Gastrocnemius medialis (tissue), 4 donors: ENCODE measurements at regions not wholly inside any gene's neighbourhood (a gene's known extent, or its start where the extent isn't known, plus 50 kb on each side); places are given as distances from the start of the nearest gene placed in this dataset.

Source experiments
- ATAC-seq, 2 donors: fragments of 150-250 bp; one replicate each; pipeline ENCODE4 v1.9.1; 2016
- DNase-seq, 2 donors: peaks; one replicate each; pipeline ENCODE4 v3.0.0-alpha.2; 2019
- H3K27ac ChIP-seq, 4 donors: fragments of 200-600 bp; sonication (generic); 1 replicate in 1 of 4; 2 replicates in 3 of 4; pipeline ENCODE4 v1.5.1; 2016 to 2018; ENCODE audit warnings: mild to moderate bottlenecking in 2 of 4, moderate library complexity in 1 of 4
- H3K27me3 ChIP-seq, 3 donors: fragments of 200-600 bp; sonication (generic) in 2 of 3; 1 replicate in 1 of 3; 2 replicates in 2 of 3; pipeline versions ENCODE4 v1.5.1 to v1.6.0; 2016 to 2019; ENCODE audit warnings: mild to moderate bottlenecking in 1 of 3, moderate library complexity in 1 of 3
- H3K36me3 ChIP-seq, 2 donors: fragments of 200-600 bp; sonication (generic) in 1 of 2; one replicate each; pipeline ENCODE4 v1.5.1; 2017 to 2018
- H3K4me1 ChIP-seq, 2 donors: fragments of 200-600 bp; sonication (generic) in 1 of 2; one replicate each; pipeline ENCODE4 v1.5.1; 2016 to 2017; ENCODE audit warnings: mild to moderate bottlenecking in 2 of 2
- H3K4me3 ChIP-seq, 4 donors: fragments of 200-600 bp; sonication (generic) in 3 of 4; 1 replicate in 1 of 4; 2 replicates in 3 of 4; pipeline ENCODE4 v1.5.1; 2016 to 2019; ENCODE audit warnings: mild to moderate bottlenecking in 2 of 4
- H3K9me3 ChIP-seq, 3 donors: fragments of 200-600 bp; sonication (generic) in 2 of 3; 1 replicate in 1 of 3; 2 replicates in 2 of 3; pipeline ENCODE4 v1.5.1; 2016 to 2019
- CTCF ChIP-seq, 5 experiments: fragments of 450-650 bp in 3 of 5; fragments of 200-600 bp in 2 of 5; sonication (generic) in 2 of 5; IDR thresholded peaks in 4 of 5; conservative IDR thresholded peaks in 1 of 5; 1 replicate in 4 of 5; 2 replicates in 1 of 5; pipeline ENCODE4 v1.5.1; 2016 to 2019; ENCODE audit warnings: antibody characterized with exemption in 5 of 5, mild to moderate bottlenecking in 3 of 5, moderate library complexity in 3 of 5
- POLR2A ChIP-seq, 2 donors: fragments of 450-650 bp; IDR thresholded peaks; one replicate each; pipeline ENCODE4 v1.6.1; 2017; ENCODE audit warnings: antibody characterized with exemption in 2 of 2, mild to moderate bottlenecking in 2 of 2, moderate library complexity in 2 of 2
- in situ Hi-C, 4 donors: fragments of 200-750 bp; cut with MboI; loops; one replicate each; pipeline versions ENCODE4 v1.15.0 to v1.8.0; 2017; ENCODE audit warnings: low sequenced_read_pairs in 4 of 4
- intact Hi-C: fragments of 100-400 bp; cut with DNase I; formaldehyde crosslinking; loops from one replicate; pipeline ENCODE4 v1.15.1; 2023; ENCODE audit warnings: low total_unique reads

- Histone ChIP-seq H3K4me3 (no peak overlapping the region), H3K36me3 (no peaks in the 10 kb centered on the region), H3K27me3 (no peaks in the 10 kb centered on the region), H3K27ac (peak overlapping the region in 1 of 4 donors; percentile 33), H3K4me1 (no peaks in the 10 kb centered on the region), H3K9me3 (no peaks in the 10 kb centered on the region)
- TF ChIP-seq CTCF (IDR thresholded peaks at IDR 0.05 in 4 of 5, conservative IDR thresholded peaks at IDR 0.05 in 1 of 5) = no peak
- TF ChIP-seq POLR2A (IDR thresholded peaks at IDR 0.05) = no peak
- no peak for ATAC-seq
- no peak for DNase-seq
- in situ Hi-C loops = no loop called here
- intact Hi-C loops = no loop called here
These were observed 108.2 kb upstream of the FAM9C start for GRCh38 chrX:13152518-13153185.

- DNase-seq = no peak
- Histone ChIP-seq H3K9me3 (no peaks in the 10 kb centered on the region), H3K4me3 (no peak overlapping the region), H3K27ac (peak overlapping the region; percentile 33 to 64 (median 58)), H3K36me3 (no peaks in the 10 kb centered on the region), H3K27me3 (no peaks in the 10 kb centered on the region), H3K4me1 (no peaks in the 10 kb centered on the region)
- TF ChIP-seq POLR2A (IDR thresholded peaks at IDR 0.05) (no peak), CTCF (IDR thresholded peaks at IDR 0.05 in 4 of 5, conservative IDR thresholded peaks at IDR 0.05 in 1 of 5) (no peak)
- intact Hi-C loops (no loop called here), in situ Hi-C loops (no loop called here)
- no peak for ATAC-seq
These were observed 107.6 kb upstream of the FAM9C start for GRCh38 chrX:13151828-13152517.

DNA sequence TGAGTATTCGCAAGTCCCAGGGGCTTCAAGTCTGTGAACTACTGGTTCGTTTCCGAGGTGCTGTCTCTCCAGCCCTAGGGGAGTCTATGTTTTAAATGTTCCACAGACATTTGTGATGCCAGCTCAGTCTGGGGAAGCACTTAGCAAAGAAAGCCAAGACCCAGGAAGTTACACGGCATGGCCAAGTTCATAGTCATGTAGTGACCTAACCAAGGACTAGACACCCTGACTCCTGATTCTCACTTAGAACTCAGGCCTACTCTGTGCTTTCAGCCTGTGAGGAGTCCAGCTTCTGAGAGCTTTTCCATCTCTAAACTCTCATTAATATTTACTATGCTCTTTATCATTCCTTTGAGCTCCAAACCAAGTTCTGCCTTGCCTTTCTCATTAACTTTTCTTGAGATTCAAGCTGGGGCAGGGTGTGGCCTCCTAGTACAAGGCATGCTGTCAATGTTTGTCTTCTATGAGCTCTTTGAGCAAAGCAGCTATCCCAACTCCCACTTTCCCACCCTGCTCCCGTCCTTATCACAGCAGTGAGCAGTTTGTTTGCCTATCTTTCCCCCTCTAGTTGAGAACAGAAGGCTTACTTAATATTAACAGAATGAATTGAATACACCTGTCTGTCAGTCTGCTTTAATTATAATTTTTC, 105.4 kb upstream of the FAM9C start:
- no peaks in the 10 kb centered on the region for H3K4me1 ChIP-seq
- intact Hi-C loops = no loop called here
- no peaks in the 10 kb centered on the region for H3K9me3 ChIP-seq
- H3K36me3 ChIP-seq = no peaks in the 10 kb centered on the region
- TF ChIP-seq CTCF (IDR thresholded peaks at IDR 0.05 in 4 of 5, conservative IDR thresholded peaks at IDR 0.05 in 1 of 5) (no peak), POLR2A (IDR thresholded peaks at IDR 0.05) (no peak)
- DNase-seq (no peak), ATAC-seq (no peak)
- in situ Hi-C loops = no loop called here
- H3K27ac ChIP-seq = no peak overlapping the region
- H3K27me3 ChIP-seq = no peaks in the 10 kb centered on the region
- H3K4me3 ChIP-seq = no peak overlapping the region

GRCh38 chrX:13147733-13148132, 103.3 kb upstream of the FAM9C start:
- intact Hi-C loops = no loop called here
- TF ChIP-seq CTCF (IDR thresholded peaks at IDR 0.05 in 4 of 5, conservative IDR thresholded peaks at IDR 0.05 in 1 of 5) = no peak
- Histone ChIP-seq H3K36me3 (no peaks in the 10 kb centered on the region), H3K27ac (no peak overlapping the region), H3K4me3 (no peak overlapping the region), H3K9me3 (no peaks in the 10 kb centered on the region), H3K27me3 (no peaks in the 10 kb centered on the region), H3K4me1 (no peaks in the 10 kb centered on the region)
- DNase-seq (no peak), ATAC-seq (no peak)
- in situ Hi-C loops = no loop called here
